Sigmoid colon (tissue), 4 donors: ENCODE measurements at regions not wholly inside any gene's neighbourhood (a gene's known extent, or its start where the extent isn't known, plus 50 kb on each side); places are given as distances from the start of the nearest gene placed in this dataset.

Source experiments
- CTCF ChIP-seq, 4 experiments: fragments of 450-650 bp in 3 of 4; fragments of 200-600 bp in 1 of 4; IDR thresholded peaks; one replicate each; pipeline ENCODE4 v1.5.1; 2016 to 2019; ENCODE audit warnings: antibody characterized with exemption in 4 of 4, mild to moderate bottlenecking in 3 of 4, moderate library complexity in 2 of 4
- EP300 ChIP-seq, 4 donors: sonication (generic); formaldehyde crosslinking; IDR thresholded peaks; one replicate each; pipeline ENCODE4 v1.6.1; 2017; ENCODE audit warnings: antibody characterized with exemption in 4 of 4
- POLR2AphosphoS5 ChIP-seq, 4 donors: sonication (generic); formaldehyde crosslinking; IDR thresholded peaks; one replicate each; pipeline ENCODE4 v1.6.1; 2017; ENCODE audit warnings: antibody characterized with exemption in 4 of 4

- TF ChIP-seq CTCF (IDR thresholded peaks at IDR 0.05) (no peak), EP300 (IDR thresholded peaks at IDR 0.05) (no peak), POLR2AphosphoS5 (IDR thresholded peaks at IDR 0.05) (no peak)
These were observed 239.4 kb upstream of the LRIG1 start for GRCh38 chr3:66740260-66740659.
